ENCODE measurements at regions not wholly inside any gene's neighbourhood (a gene's known extent, or its start where the extent isn't known, plus 50 kb on each side); places are given as distances from the start of the nearest gene placed in this dataset.

- TF ChIP-seq CTCF (IDR thresholded peaks at IDR 0.05; ENCODE audit: low read depth, low read length, poor library complexity, severe bottlenecking) (no peak), EZH2phosphoT487 (IDR thresholded peaks at IDR 0.05; ENCODE audit: borderline replicate concordance, low read length) (no peak)
Measured at GRCh38 chr4:138910195-138910913, 105.2 kb upstream of the NOCT start.

Measured in DOHH2 (cell line).